GM12878 (cell line): ENCODE measurements at regions not wholly inside any gene's neighbourhood (a gene's known extent, or its start where the extent isn't known, plus 50 kb on each side); places are given as distances from the start of the nearest gene placed in this dataset.

Source experiments
- ATAC-seq: fragments of 200-7000 bp; cut with Tn5 transposase; 3 replicates; pipeline ENCODE4 v1.9.1; 2020; ENCODE audit warnings: mild to moderate bottlenecking, moderate library complexity
- BruUV-seq: library from RNA; stranded (reverse); fragments of 400-500 nt; replicated peaks from 2 replicates; lab custom pipeline; 2021; lab: Mats Ljungman, UMichigan
- CTCF ChIA-PET: fragments of 300-600 bp; sonication (Branson Sonifier 250); formaldehyde crosslinking; extraction: SDS; loops from one replicate; lab custom pipeline; 2021; ENCODE audit warnings: inconsistent platforms; lab: Yijun Ruan, JAX
- POLR2A ChIA-PET: fragments of 350-600 bp; formaldehyde crosslinking; extraction: SDS; loops from one replicate; lab custom pipeline; 2021; ENCODE audit warnings: inconsistent platforms; lab: Charles Lee
- RAD21 ChIA-PET: fragments of 300-600 bp; sonication (Branson Sonifier 250); formaldehyde crosslinking; loops from one replicate; lab custom pipeline; 2023; ENCODE audit warnings: antibody characterized with exemption; ENCODE audit not compliant: unreplicated experiment; lab: Charles Lee
- SMC1A ChIA-PET: fragments of 300-600 bp; sonication (Branson Sonifier 250); formaldehyde crosslinking; loops from one replicate; lab custom pipeline; 2023; ENCODE audit not compliant: unreplicated experiment, uncharacterized antibody; lab: Charles Lee
- DNase-seq: peaks from one replicate; pipeline ENCODE4 v3.0.0-alpha.2; 2011; ENCODE audit warnings: low read depth, low spot score
- FAIRE-seq: peaks from 3 replicates; lab custom pipeline; 2011; peaks lifted over from hg19 to GRCh38; lab: Jason Lieb, UNC
- H2AFZ ChIP-seq: 2 replicates; pipeline ENCODE4 v1.6.0; 2011; ENCODE audit warnings: low read depth, low read length, control low read depth; ENCODE audit not compliant: control insufficient read depth
- H3K27ac ChIP-seq: 2 replicates; pipeline ENCODE4 v1.5.1; 2011; ENCODE audit warnings: control low read depth; ENCODE audit not compliant: control insufficient read depth, insufficient read depth
- H3K27me3 ChIP-seq, 2 experiments: replicated peaks in 1 of 2; 2 replicates each; pipeline versions ENCODE4 v1.6.0 to v1.6.1; 2011; ENCODE audit warnings: low read length in 1 of 2; ENCODE audit not compliant: control insufficient read depth in 2 of 2, insufficient read depth in 2 of 2
- H3K36me3 ChIP-seq, 2 experiments: 2 replicates each; pipeline ENCODE4 v1.5.1; 2011; ENCODE audit warnings: low read length in 1 of 2; ENCODE audit not compliant: control insufficient read depth in 2 of 2, insufficient read depth in 2 of 2
- H3K4me1 ChIP-seq: 2 replicates; pipeline ENCODE4 v1.6.1; 2011; ENCODE audit warnings: mild to moderate bottlenecking, low read length, moderate library complexity, mixed read lengths; ENCODE audit not compliant: control insufficient read depth, insufficient read depth
- H3K4me2 ChIP-seq: 2 replicates; pipeline ENCODE4 v1.6.0; 2011; ENCODE audit warnings: control low read depth; ENCODE audit not compliant: control insufficient read depth, insufficient read depth
- H3K4me3 ChIP-seq: fragments of 200-600 bp; sonication (generic); 2 replicates; pipeline ENCODE4 v1.5.1; 2016
- H3K79me2 ChIP-seq: 2 replicates; pipeline ENCODE4 v1.6.0; 2011; ENCODE audit warnings: low read length; ENCODE audit not compliant: control insufficient read depth, insufficient read depth
- H3K9ac ChIP-seq: 2 replicates; pipeline ENCODE4 v1.8.0; 2011; ENCODE audit warnings: low read length, control low read depth, mixed read lengths; ENCODE audit not compliant: control insufficient read depth, insufficient read depth
- H3K9me3 ChIP-seq: replicated peaks from 3 replicates; pipeline ENCODE4 v1.5.1; 2011; ENCODE audit warnings: mild to moderate bottlenecking, low read length; ENCODE audit not compliant: control insufficient read depth, insufficient read depth
- H4K20me1 ChIP-seq: 2 replicates; pipeline ENCODE4 v1.6.0; 2011; ENCODE audit not compliant: control insufficient read depth, insufficient read depth
- ASH2L ChIP-seq: fragments of 300-600, 200-600 bp; sonication (generic); IDR thresholded peaks from 2 replicates; pipeline ENCODE4 v1.6.1; 2017; ENCODE audit warnings: low read depth, mild to moderate bottlenecking, borderline replicate concordance
- CBX3 ChIP-seq: fragments of 200-600 bp; sonication (generic); IDR thresholded peaks from 2 replicates; pipeline ENCODE4 v1.6.1; 2016; ENCODE audit warnings: low read depth, borderline replicate concordance
- CHD1 ChIP-seq: IDR thresholded peaks from 2 replicates; pipeline ENCODE4 v1.6.1; 2012; ENCODE audit warnings: low read depth, low read length, improper control_type of control experiment
- FOXM1 ChIP-seq: IDR thresholded peaks from 2 replicates; pipeline ENCODE4 v1.6.1; 2012; ENCODE audit warnings: low read depth, mild to moderate bottlenecking, inconsistent platforms, low read length, moderate library complexity
- HDGF ChIP-seq: fragments of 450-650 bp; IDR thresholded peaks from 2 replicates; pipeline ENCODE4 v1.6.1; 2016; ENCODE audit warnings: antibody characterized with exemption
- LARP7 ChIP-seq: fragments of 450-650 bp; IDR thresholded peaks from 2 replicates; pipeline ENCODE4 v1.6.1; 2017; ENCODE audit warnings: mild to moderate bottlenecking
- MTA3 ChIP-seq: IDR thresholded peaks from 2 replicates; pipeline ENCODE4 v1.6.1; 2012; ENCODE audit warnings: low read length, inconsistent platforms, borderline replicate concordance
- NKRF ChIP-seq: fragments of 450-650 bp; conservative IDR thresholded peaks from 2 replicates; pipeline ENCODE4 v1.6.1; 2017; ENCODE audit warnings: mild to moderate bottlenecking, moderate library complexity
- PAX5 ChIP-seq: IDR thresholded peaks from 2 replicates; pipeline ENCODE4 v1.6.1; 2011; ENCODE audit warnings: low read depth, low read length, borderline replicate concordance
- RAD51 ChIP-seq: fragments of 450-650 bp; IDR thresholded peaks from 2 replicates; pipeline ENCODE4 v1.6.1; 2016; ENCODE audit warnings: moderate library complexity, mild to moderate bottlenecking, inconsistent platforms
- RELB ChIP-seq: fragments of 450-650 bp; IDR thresholded peaks from 2 replicates; pipeline ENCODE4 v1.6.1; 2017; ENCODE audit warnings: low read depth, mild to moderate bottlenecking, moderate library complexity
- ZNF384 ChIP-seq: IDR thresholded peaks from 2 replicates; pipeline ENCODE4 v1.6.1; 2012; ENCODE audit warnings: low read depth, mild to moderate bottlenecking, low read length, improper control_type of control experiment, borderline replicate concordance
- ZNF687 ChIP-seq: fragments of 450-650 bp; IDR thresholded peaks from 2 replicates; pipeline ENCODE4 v1.6.1; 2017; ENCODE audit warnings: mild to moderate bottlenecking, moderate library complexity
- WGBS: methylation state at CpG from one replicate; pipeline ENCODE4 v1.1.6; 2016; ENCODE audit warnings: low lambda C conversion rate; ENCODE audit not compliant: insufficient replicate concordance, insufficient coverage; ENCODE audit errors: missing lambda C conversion rate; 5-methylcytosine and 5-hydroxymethylcytosine counted together
- in situ Hi-C: fragments of 300-500 bp; cut with MboI; formaldehyde crosslinking; loops from 9 replicates; pipeline ENCODE4 v1.14.3; 2018; ENCODE audit warnings: mixed read lengths
- intact Hi-C: fragments of 100-400 bp; cut with micrococcal nuclease; formaldehyde crosslinking; loops from one replicate; pipeline ENCODE4 v1.14.2; 2022; ENCODE audit not compliant: unreplicated experiment

GRCh38 chr11:116400081-116400480 lies 372.7 kb downstream of the BUD13 start:
- ChIA-PET POLR2A (no interaction called here), CTCF (no interaction called here), RAD21 (no interaction called here), SMC1A (no interaction called here)
- TF ChIP-seq LARP7 = no peak
- no peak for TF ChIP-seq CBX3
- no peak for TF ChIP-seq HDGF
- TF ChIP-seq CHD1 = no peak
- no peak for TF ChIP-seq FOXM1
- TF ChIP-seq RAD51 = no peak
- TF ChIP-seq ASH2L = no peak
- TF ChIP-seq NKRF = no peak
- no peak for TF ChIP-seq MTA3
- no peak for TF ChIP-seq ZNF687
- TF ChIP-seq PAX5 = no peak
- TF ChIP-seq ZNF384 = no peak
- TF ChIP-seq RELB = no peak
- no peak overlapping the region for H3K4me2 ChIP-seq
- intact Hi-C loops (no loop called here), in situ Hi-C loops (no loop called here)
- H3K36me3 ChIP-seq = no peaks in the 10 kb centered on the region
- no peaks in the 10 kb centered on the region for H4K20me1 ChIP-seq
- H3K27me3 ChIP-seq = no peaks in the 10 kb centered on the region; a peak in 2 of 4 replicates
- no peak overlapping the region for H3K4me3 ChIP-seq
- H3K4me1 ChIP-seq = no peaks in the 10 kb centered on the region
- no peak overlapping the region for H3K27ac ChIP-seq
- FAIRE-seq = no peak
- H3K9me3 ChIP-seq = no peaks in the 10 kb centered on the region
- no TSS peak for BruUV-seq
- DNase-seq = no peak
- H2AFZ ChIP-seq = no peak overlapping the region
- H3K9ac ChIP-seq = no peak overlapping the region
- ATAC-seq = no peak
- WGBS = 16% methylated on average over 5 of the region's 5 CpGs
- no peaks in the 10 kb centered on the region for H3K79me2 ChIP-seq
